Activated naive CD4-positive, alpha-beta T cell treated with anti-CD3 and anti-CD28 coated beads, Interleukin-2, amount 50 U/mL, for 24 hours (primary cell): ENCODE measurements at regions not wholly inside any gene's neighbourhood (a gene's known extent, or its start where the extent isn't known, plus 50 kb on each side); places are given as distances from the start of the nearest gene placed in this dataset.
"Not testable (repeated sequence)": the region's sequence is repeated elsewhere in the genome, so short reads cannot be mapped to it uniquely, and the experiment has no call there.

Experiments
- H3K27ac Mint-ChIP-seq: one replicate; pipeline ENCODE4 v1.8.0; 2021; ENCODE audit warnings: mild to moderate bottlenecking, mixed read lengths
- H3K27me3 Mint-ChIP-seq: one replicate; pipeline ENCODE4 v1.8.0; 2021; ENCODE audit warnings: mixed read lengths
- H3K36me3 Mint-ChIP-seq: one replicate; pipeline ENCODE4 v1.8.0; 2021; ENCODE audit warnings: mixed read lengths
- H3K4me1 Mint-ChIP-seq: one replicate; pipeline ENCODE4 v1.8.0; 2021; ENCODE audit warnings: mixed read lengths
- H3K4me3 Mint-ChIP-seq: one replicate; pipeline ENCODE4 v1.8.0; 2021; ENCODE audit warnings: mild to moderate bottlenecking, mixed read lengths
- H3K9me3 Mint-ChIP-seq: one replicate; pipeline ENCODE4 v1.8.0; 2021; ENCODE audit warnings: mixed read lengths

- no peaks in the 10 kb centered on the region for H3K4me1 Mint-ChIP-seq
- no peaks in the 10 kb centered on the region for H3K36me3 Mint-ChIP-seq
- no peaks in the 10 kb centered on the region for H3K27me3 Mint-ChIP-seq
- no peak overlapping the region for H3K27ac Mint-ChIP-seq
- no peaks in the 10 kb centered on the region for H3K9me3 Mint-ChIP-seq
- no peak overlapping the region for H3K4me3 Mint-ChIP-seq
These were observed 448.0 kb downstream of the KCNT2 start for GRCh38 chr1:196160066-196160795.

- no peaks in the 10 kb centered on the region for H3K4me1 Mint-ChIP-seq
- H3K27ac Mint-ChIP-seq, result no peak overlapping the region
- H3K4me3 Mint-ChIP-seq, result no peak overlapping the region
- H3K9me3 Mint-ChIP-seq, result no peaks in the 10 kb centered on the region
- no peaks in the 10 kb centered on the region for H3K27me3 Mint-ChIP-seq
- H3K36me3 Mint-ChIP-seq, result no peaks in the 10 kb centered on the region
These were observed 452.7 kb downstream of the KCNT2 start for GRCh38 chr1:196155586-196155985.

- no peaks in the 10 kb centered on the region for H3K36me3 Mint-ChIP-seq
These were observed 455.3 kb downstream of the KCNT2 start for GRCh38 chr1:196152975-196153374.

GRCh38 chr1:196152086-196152485 is 456.2 kb downstream of the KCNT2 start:
- Mint-ChIP-seq H3K4me1 (no peaks in the 10 kb centered on the region), H3K27me3 (no peaks in the 10 kb centered on the region), H3K27ac (no peak overlapping the region), H3K9me3 (no peaks in the 10 kb centered on the region), H3K4me3 (no peak overlapping the region), H3K36me3 (no peaks in the 10 kb centered on the region)

More at GRCh38 chr1:196152975-196153374, 455.3 kb downstream of the KCNT2 start:
- Mint-ChIP-seq H3K4me1 (no peaks in the 10 kb centered on the region), H3K27me3 (no peaks in the 10 kb centered on the region), H3K27ac (no peak overlapping the region), H3K9me3 (no peaks in the 10 kb centered on the region), H3K4me3 (no peak overlapping the region)

- Mint-ChIP-seq H3K9me3 (no peaks in the 10 kb centered on the region), H3K4me3 (no peak overlapping the region), H3K36me3 (no peaks in the 10 kb centered on the region)
These were observed 459.8 kb downstream of the KCNT2 start for GRCh38 chr1:196148367-196148970.

DNA sequence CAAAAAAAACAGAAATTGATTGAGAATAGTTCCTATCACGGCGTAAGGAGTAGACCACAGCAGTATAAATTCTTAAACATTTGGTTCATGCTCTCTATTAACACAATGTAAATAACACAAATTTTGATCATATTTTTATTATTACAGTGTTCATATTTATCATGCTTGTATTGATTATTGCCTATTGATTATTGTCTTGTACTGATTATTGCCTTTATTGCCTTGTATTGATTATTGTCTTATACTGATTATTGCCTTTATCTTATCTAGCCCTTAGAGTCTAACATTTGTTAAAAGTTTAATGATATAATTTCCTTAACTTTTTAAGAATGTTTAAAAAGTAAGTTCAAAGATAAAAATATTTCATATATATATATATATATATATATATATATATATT is 460.7 kb downstream of the KCNT2 start:
- no peaks in the 10 kb centered on the region for H3K4me1 Mint-ChIP-seq
- H3K27ac Mint-ChIP-seq, result no peak overlapping the region
- no peak overlapping the region for H3K4me3 Mint-ChIP-seq
- no peaks in the 10 kb centered on the region for H3K36me3 Mint-ChIP-seq
- no peaks in the 10 kb centered on the region for H3K9me3 Mint-ChIP-seq
- peaks cover 1% of the 10 kb centered on the region for H3K27me3 Mint-ChIP-seq

More at GRCh38 chr1:196148367-196148970, 459.8 kb downstream of the KCNT2 start:
- H3K27me3 Mint-ChIP-seq, result peaks cover 1% of the 10 kb centered on the region
- H3K27ac Mint-ChIP-seq, result no peak overlapping the region
- no peaks in the 10 kb centered on the region for H3K4me1 Mint-ChIP-seq

- H3K4me3 Mint-ChIP-seq, H3K9me3 Mint-ChIP-seq, H3K36me3 Mint-ChIP-seq, H3K27me3 Mint-ChIP-seq, H3K27ac Mint-ChIP-seq, H3K4me1 Mint-ChIP-seq: not testable (repeated sequence)
These were observed 463.1 kb downstream of the KCNT2 start for GRCh38 chr1:196145151-196145550.

DNA sequence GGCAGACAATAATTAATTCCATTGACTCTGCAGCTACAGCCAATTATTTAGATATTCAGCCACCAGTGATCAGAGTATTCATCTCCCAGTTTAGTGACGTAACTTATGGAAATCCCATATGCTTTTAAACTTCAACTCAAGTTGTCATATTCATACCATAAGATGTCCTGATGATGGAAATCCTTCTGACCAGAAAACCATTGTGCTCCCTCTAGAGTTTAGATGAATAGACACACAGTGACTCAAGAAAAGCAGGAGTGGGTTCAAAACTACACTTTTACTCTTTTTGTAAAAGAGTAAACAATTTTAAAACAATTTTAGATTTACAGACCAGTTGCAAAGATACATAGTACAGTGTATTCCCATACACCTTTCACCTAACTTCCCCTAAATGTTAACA is 463.7 kb downstream of the KCNT2 start:
- H3K36me3 Mint-ChIP-seq, result no peaks in the 10 kb centered on the region
- H3K27me3 Mint-ChIP-seq, result peaks cover 1% of the 10 kb centered on the region
- H3K9me3 Mint-ChIP-seq, result no peaks in the 10 kb centered on the region
- H3K4me1 Mint-ChIP-seq, result no peaks in the 10 kb centered on the region
- H3K4me3 Mint-ChIP-seq, result no peak overlapping the region
- no peak overlapping the region for H3K27ac Mint-ChIP-seq

DNA sequence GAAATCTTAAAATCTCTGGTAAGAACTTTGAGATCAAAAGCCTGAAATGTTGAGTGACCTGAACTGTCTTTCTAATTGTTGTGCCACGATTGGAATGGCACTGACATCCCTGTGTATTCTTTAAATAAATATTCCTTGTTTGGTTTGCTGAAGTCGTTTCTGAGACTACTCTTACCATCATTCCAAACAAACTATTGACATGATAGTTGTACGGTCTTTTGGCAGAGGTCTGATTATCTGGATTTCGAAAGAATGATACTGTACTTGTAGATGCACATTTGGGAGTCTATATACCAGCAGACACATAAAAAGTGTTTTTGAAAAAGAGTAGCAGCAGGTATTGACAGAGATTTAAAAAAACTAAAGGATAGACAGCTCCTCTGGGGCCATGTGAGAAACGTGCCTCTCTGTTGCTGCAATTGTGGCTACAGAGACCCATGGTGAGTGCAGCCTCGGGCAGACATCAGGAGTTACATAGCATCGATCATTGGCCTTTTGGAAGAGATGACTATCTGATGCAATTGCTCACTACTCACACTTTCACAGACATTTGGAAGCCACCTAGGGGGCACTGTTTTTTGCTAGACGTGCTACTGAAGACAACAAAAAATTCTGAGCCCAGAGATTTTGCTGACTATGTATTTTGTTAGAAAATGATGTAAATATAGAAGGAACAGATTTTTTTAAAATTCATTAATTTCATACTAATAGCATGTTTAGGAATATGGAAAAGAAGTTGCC is 464.5 kb downstream of the KCNT2 start:
- no peaks in the 10 kb centered on the region for H3K36me3 Mint-ChIP-seq
- H3K9me3 Mint-ChIP-seq, result no peaks in the 10 kb centered on the region
- H3K4me3 Mint-ChIP-seq, result no peak overlapping the region
- peaks cover 1% of the 10 kb centered on the region for H3K27me3 Mint-ChIP-seq
- H3K4me1 Mint-ChIP-seq, result no peaks in the 10 kb centered on the region
- H3K27ac Mint-ChIP-seq, result no peak overlapping the region

- Mint-ChIP-seq H3K36me3 (no peaks in the 10 kb centered on the region), H3K4me3 (no peak overlapping the region), H3K4me1 (no peaks in the 10 kb centered on the region), H3K9me3 (no peaks in the 10 kb centered on the region), H3K27me3 (peaks cover 1% of the 10 kb centered on the region), H3K27ac (no peak overlapping the region)
These were observed 466.1 kb downstream of the KCNT2 start for GRCh38 chr1:196142111-196142640.

DNA sequence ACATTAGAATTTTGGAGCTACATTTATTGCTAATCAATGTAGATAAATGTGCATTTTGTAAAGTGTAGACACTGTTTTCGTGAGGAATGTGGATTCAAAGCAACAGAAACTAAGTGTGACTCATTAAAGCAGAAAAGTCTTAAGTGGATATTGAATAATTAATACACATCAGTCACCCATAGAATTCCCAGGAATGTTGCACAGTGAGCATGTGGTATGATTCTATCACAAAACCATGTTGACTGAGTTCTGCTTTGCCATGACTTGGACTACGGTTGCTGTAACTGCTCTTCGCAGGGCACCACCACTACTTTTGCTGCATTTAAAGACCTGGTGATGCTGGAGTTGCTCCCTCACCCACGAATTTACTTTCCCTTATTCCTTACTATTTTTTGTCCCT is 471.8 kb downstream of the KCNT2 start:
- H3K4me1 Mint-ChIP-seq, result no peaks in the 10 kb centered on the region
- no peaks in the 10 kb centered on the region for H3K27me3 Mint-ChIP-seq
- H3K4me3 Mint-ChIP-seq, result no peak overlapping the region
- no peaks in the 10 kb centered on the region for H3K9me3 Mint-ChIP-seq
- no peaks in the 10 kb centered on the region for H3K36me3 Mint-ChIP-seq
- H3K27ac Mint-ChIP-seq, result no peak overlapping the region

DNA sequence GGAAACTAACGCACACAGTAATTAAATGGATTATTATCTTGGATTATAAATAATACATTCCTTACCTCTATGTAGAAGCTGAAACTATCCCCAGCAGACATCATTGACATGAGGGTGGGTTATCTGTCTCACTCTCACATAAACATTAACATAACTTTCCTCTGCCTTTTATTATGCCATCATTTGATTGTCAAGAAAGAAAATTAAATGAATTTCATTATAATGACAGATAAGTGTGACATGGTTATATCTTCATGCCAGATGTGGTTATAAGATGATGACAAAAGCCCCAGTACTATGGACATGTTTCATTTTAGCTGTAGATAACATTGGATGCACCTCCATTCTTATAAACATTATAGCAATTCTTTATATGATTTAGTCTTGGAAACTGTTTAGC is 476.5 kb downstream of the KCNT2 start:
- no peak overlapping the region for H3K27ac Mint-ChIP-seq

GRCh38 chr1:196128835-196129234 is 479.4 kb downstream of the KCNT2 start:
- Mint-ChIP-seq H3K9me3 (no peaks in the 10 kb centered on the region), H3K36me3 (no peaks in the 10 kb centered on the region), H3K4me1 (no peaks in the 10 kb centered on the region), H3K27ac (no peak overlapping the region), H3K27me3 (no peaks in the 10 kb centered on the region), H3K4me3 (no peak overlapping the region)

More for the DNA sequence above, 476.5 kb downstream of the KCNT2 start:
- no peaks in the 10 kb centered on the region for H3K9me3 Mint-ChIP-seq
- H3K36me3 Mint-ChIP-seq, result no peaks in the 10 kb centered on the region
- H3K4me3 Mint-ChIP-seq, result no peak overlapping the region
- H3K27me3 Mint-ChIP-seq, result no peaks in the 10 kb centered on the region
- no peaks in the 10 kb centered on the region for H3K4me1 Mint-ChIP-seq

DNA sequence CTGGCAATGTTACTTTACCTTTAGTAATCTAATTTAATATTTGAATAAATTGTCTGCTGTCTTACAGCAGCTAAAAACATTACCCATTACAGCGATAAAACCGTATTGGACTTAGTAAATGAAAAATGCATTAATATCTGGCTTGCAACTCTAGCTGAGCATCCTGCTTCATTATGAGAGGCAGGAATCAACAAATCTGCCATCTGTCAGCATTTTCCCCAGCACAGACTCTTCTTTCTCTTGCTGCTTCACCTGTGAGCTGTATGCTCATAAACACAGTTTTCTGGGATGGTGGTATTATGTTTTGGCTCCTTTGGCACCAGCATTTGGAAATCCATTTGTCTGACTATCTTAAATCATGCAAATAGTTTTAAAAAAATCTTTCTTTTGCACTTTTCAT is 487.1 kb downstream of the KCNT2 start:
- no peaks in the 10 kb centered on the region for H3K36me3 Mint-ChIP-seq
- H3K4me3 Mint-ChIP-seq, result no peak overlapping the region
- H3K27ac Mint-ChIP-seq, result no peak overlapping the region
- no peaks in the 10 kb centered on the region for H3K4me1 Mint-ChIP-seq
- H3K27me3 Mint-ChIP-seq, result no peaks in the 10 kb centered on the region
- H3K9me3 Mint-ChIP-seq, result no peaks in the 10 kb centered on the region

GRCh38 chr1:196115646-196116045 is 492.6 kb downstream of the KCNT2 start:
- no peaks in the 10 kb centered on the region for H3K9me3 Mint-ChIP-seq
- no peaks in the 10 kb centered on the region for H3K27me3 Mint-ChIP-seq
- no peak overlapping the region for H3K27ac Mint-ChIP-seq
- H3K4me1 Mint-ChIP-seq, result no peaks in the 10 kb centered on the region
- H3K36me3 Mint-ChIP-seq, result no peaks in the 10 kb centered on the region
- no peak overlapping the region for H3K4me3 Mint-ChIP-seq

DNA sequence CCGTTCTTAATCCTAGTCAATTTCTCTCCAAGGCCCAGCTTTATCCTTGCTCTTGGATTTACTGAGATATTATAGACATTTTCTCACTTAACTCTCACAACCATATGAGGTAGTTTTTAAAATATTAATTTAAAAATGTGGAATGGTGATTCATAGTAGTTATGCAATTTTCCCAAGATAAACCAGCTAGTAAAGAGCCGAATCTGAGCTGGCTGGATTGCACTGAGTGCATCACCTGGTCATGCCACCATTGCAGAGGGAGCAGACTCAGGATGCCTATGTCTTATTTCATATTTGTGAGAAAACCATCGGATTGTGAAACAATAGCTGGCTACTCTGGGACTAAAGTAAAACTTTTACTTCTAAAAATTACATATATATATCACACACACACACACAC is 494.0 kb downstream of the KCNT2 start:
- H3K27me3 Mint-ChIP-seq, result no peaks in the 10 kb centered on the region
- no peak overlapping the region for H3K27ac Mint-ChIP-seq
- no peaks in the 10 kb centered on the region for H3K36me3 Mint-ChIP-seq

More for the DNA sequence above, 494.0 kb downstream of the KCNT2 start:
- Mint-ChIP-seq H3K9me3 (no peaks in the 10 kb centered on the region), H3K4me1 (no peaks in the 10 kb centered on the region), H3K4me3 (no peak overlapping the region)
